ENCODE measurements at regions not wholly inside any gene's neighbourhood (a gene's known extent, or its start where the extent isn't known, plus 50 kb on each side); places are given as distances from the start of the nearest gene placed in this dataset.

DNA sequence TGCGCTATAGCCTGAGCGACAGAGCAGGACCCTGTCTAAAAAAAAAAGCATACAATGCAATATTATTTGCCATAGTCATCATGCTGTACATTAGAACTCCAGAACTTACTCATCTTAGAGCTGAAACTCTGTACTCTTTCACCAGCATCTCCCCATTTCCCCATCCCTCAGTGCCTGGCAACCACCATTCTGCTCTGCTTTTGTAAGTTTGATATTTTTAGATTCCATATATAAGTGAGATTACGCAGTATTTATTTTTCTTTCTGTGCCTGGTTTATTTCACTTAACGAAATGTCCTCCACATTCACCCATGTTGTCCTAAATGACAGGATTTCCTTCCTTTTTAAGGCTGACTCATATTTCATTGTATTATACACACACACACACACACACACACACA, 121.8 kb downstream of the BBS10 start:
- CTCF ChIA-PET: interaction anchor here (0.7 kb wide), 1 partner anchor 341 kb away, joined by 4 read pairs; no protein-coding TSS in a partner anchor
- POLR2A ChIA-PET: no interaction called here
- TF ChIP-seq ELF4 (IDR thresholded peaks at IDR 0.05) (no peak), PKNOX1 (IDR thresholded peaks at IDR 0.05) (no peak), TARDBP (IDR thresholded peaks at IDR 0.05) (no peak), FOXA1 (IDR thresholded peaks at IDR 0.05) (no peak), CTBP1 (IDR thresholded peaks at IDR 0.05; ENCODE audit: borderline replicate concordance) (no peak), SP1 (IDR thresholded peaks at IDR 0.05) (no peak), LEF1 (IDR thresholded peaks at IDR 0.05; ENCODE audit: borderline replicate concordance) (no peak), ARNT (IDR thresholded peaks at IDR 0.05) (no peak), SUZ12 (IDR thresholded peaks at IDR 0.05) (no peak), BHLHE40 (IDR thresholded peaks at IDR 0.05; ENCODE audit: borderline replicate concordance) (no peak), FOXM1 (IDR thresholded peaks at IDR 0.05; ENCODE audit: borderline replicate concordance) (no peak), ZNF384 (IDR thresholded peaks at IDR 0.05) (no peak), L3MBTL2 (conservative IDR thresholded peaks at IDR 0.05) (no peak), HDGF (IDR thresholded peaks at IDR 0.05; ENCODE audit: borderline replicate concordance) (no peak), FOXK2 (IDR thresholded peaks at IDR 0.05) (no peak)
- no peak for DNase-seq (ENCODE audit: extremely low spot score)

DNA sequence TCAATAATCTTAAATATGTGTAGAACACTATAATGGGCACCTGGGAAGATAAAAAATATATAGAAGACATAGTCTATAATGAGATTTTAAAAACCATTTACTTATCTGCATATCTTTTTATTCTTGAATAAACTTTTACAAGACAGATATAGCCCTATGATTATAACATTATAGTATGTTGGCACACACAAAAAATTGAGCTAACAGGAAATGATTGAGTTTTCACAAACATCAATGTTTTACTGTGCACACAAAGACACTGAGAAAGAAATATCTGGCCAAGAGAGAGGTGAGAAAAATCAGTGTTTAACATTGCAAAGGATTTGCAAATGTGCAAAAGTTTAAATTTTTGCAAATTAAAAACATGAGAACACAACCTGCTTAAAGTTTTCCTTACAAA, 124.3 kb downstream of the BBS10 start:
- TF ChIP-seq ELF4 (IDR thresholded peaks at IDR 0.05) (no peak), FOXM1 (IDR thresholded peaks at IDR 0.05; ENCODE audit: borderline replicate concordance) (no peak), LEF1 (IDR thresholded peaks at IDR 0.05; ENCODE audit: borderline replicate concordance) (no peak), ZNF384 (IDR thresholded peaks at IDR 0.05) (no peak), L3MBTL2 (conservative IDR thresholded peaks at IDR 0.05) (no peak), NFRKB (IDR thresholded peaks at IDR 0.05) (no peak), FOXK2 (IDR thresholded peaks at IDR 0.05) (no peak), BHLHE40 (IDR thresholded peaks at IDR 0.05; ENCODE audit: borderline replicate concordance) (no peak), ARNT (IDR thresholded peaks at IDR 0.05) (no peak), CTBP1 (IDR thresholded peaks at IDR 0.05; ENCODE audit: borderline replicate concordance) (no peak)
- DNase-seq (ENCODE audit: extremely low spot score): no peak
- ChIA-PET CTCF (no interaction called here), POLR2A (no interaction called here)

GRCh38 chr12:76220980-76221379, 127.2 kb downstream of the BBS10 start:
- CTCF ChIA-PET: no interaction called here
- no peak for DNase-seq (ENCODE audit: extremely low spot score)
- POLR2A ChIA-PET: no interaction called here
- TF ChIP-seq BHLHE40 (IDR thresholded peaks at IDR 0.05; ENCODE audit: borderline replicate concordance): no peak
- no peak for TF ChIP-seq L3MBTL2 (conservative IDR thresholded peaks at IDR 0.05)
- no peak for TF ChIP-seq LEF1 (IDR thresholded peaks at IDR 0.05; ENCODE audit: borderline replicate concordance)
- TF ChIP-seq TARDBP (IDR thresholded peaks at IDR 0.05): no peak
- TF ChIP-seq CTBP1 (IDR thresholded peaks at IDR 0.05; ENCODE audit: borderline replicate concordance): no peak
- TF ChIP-seq NFRKB (IDR thresholded peaks at IDR 0.05): no peak
- no peak for TF ChIP-seq FOXM1 (IDR thresholded peaks at IDR 0.05; ENCODE audit: borderline replicate concordance)
- no peak for TF ChIP-seq ARNT (IDR thresholded peaks at IDR 0.05)
- TF ChIP-seq SP1 (IDR thresholded peaks at IDR 0.05): no peak
- no peak for TF ChIP-seq FOXA1 (IDR thresholded peaks at IDR 0.05)
- no peak for TF ChIP-seq ELF4 (IDR thresholded peaks at IDR 0.05)
- TF ChIP-seq FOXK2 (IDR thresholded peaks at IDR 0.05): no peak
- no peak for TF ChIP-seq SUZ12 (IDR thresholded peaks at IDR 0.05)
- no peak for TF ChIP-seq PKNOX1 (IDR thresholded peaks at IDR 0.05)
- TF ChIP-seq HDGF (IDR thresholded peaks at IDR 0.05; ENCODE audit: borderline replicate concordance): no peak
- TF ChIP-seq ZNF384 (IDR thresholded peaks at IDR 0.05): no peak

GRCh38 chr12:76219806-76220205, 128.4 kb downstream of the BBS10 start:
- TF ChIP-seq HDGF (IDR thresholded peaks at IDR 0.05; ENCODE audit: borderline replicate concordance) (no peak), ELF4 (IDR thresholded peaks at IDR 0.05) (no peak), TARDBP (IDR thresholded peaks at IDR 0.05) (no peak), BHLHE40 (IDR thresholded peaks at IDR 0.05; ENCODE audit: borderline replicate concordance) (no peak), FOXK2 (IDR thresholded peaks at IDR 0.05) (no peak), NFRKB (IDR thresholded peaks at IDR 0.05) (no peak), FOXM1 (IDR thresholded peaks at IDR 0.05; ENCODE audit: borderline replicate concordance) (no peak), CTBP1 (IDR thresholded peaks at IDR 0.05; ENCODE audit: borderline replicate concordance) (no peak), L3MBTL2 (conservative IDR thresholded peaks at IDR 0.05) (no peak), SP1 (IDR thresholded peaks at IDR 0.05) (no peak)
- ChIA-PET CTCF (interaction anchor here (0.6 kb wide), 1 partner anchor 831 kb away, joined by 3 read pairs; no protein-coding TSS in a partner anchor), POLR2A (no interaction called here)
- DNase-seq (ENCODE audit: extremely low spot score): no peak

DNA sequence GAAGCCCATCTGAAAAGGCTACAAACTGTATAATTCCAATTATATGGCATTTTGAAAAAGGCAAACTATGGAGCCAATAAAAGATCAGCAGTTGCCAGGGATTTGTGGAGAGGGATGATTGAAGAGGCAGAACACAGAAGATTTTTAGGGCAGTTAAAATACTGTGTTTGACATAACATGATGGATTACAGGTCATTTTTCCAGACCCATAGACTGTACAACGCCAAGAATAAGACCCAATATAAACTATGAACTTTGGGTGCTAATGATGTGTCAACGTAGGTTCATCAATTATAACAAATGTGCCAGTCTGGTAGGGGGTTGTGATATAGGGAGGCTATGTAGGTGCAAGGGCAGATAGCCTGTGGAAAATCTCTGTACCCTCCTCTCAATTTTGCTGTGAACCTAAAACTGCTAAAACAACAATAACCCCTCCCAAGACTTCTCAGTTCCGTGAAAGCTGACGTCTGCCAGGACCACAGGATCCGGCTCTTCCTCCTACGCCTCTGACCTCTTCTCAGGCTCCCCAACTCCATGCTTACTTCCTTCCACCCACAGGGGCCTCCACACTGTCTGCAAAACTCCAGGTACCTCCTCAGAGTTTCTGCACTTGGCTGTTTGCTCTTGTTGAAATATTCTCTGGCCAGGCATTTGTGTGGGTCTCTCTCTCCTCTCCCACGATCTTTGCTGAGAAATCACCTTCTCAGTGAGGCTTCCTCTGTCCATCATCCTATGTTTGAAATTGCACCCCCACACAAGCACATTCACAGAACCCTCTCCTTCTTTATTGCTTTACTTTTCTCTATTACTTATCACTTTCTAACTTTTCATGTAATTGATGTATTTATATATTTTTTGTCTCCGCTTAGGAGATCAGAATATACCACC, 131.4 kb downstream of the BBS10 start:
- DNase-seq (ENCODE audit: extremely low spot score): no peak
- ChIA-PET CTCF (no interaction called here), POLR2A (no interaction called here)
- no peak for TF ChIP-seq NFRKB (IDR thresholded peaks at IDR 0.05)
- TF ChIP-seq PKNOX1 (IDR thresholded peaks at IDR 0.05): 0 out of 2 replicates have a peak, but pooled peaks have one; percentile 11

DNA sequence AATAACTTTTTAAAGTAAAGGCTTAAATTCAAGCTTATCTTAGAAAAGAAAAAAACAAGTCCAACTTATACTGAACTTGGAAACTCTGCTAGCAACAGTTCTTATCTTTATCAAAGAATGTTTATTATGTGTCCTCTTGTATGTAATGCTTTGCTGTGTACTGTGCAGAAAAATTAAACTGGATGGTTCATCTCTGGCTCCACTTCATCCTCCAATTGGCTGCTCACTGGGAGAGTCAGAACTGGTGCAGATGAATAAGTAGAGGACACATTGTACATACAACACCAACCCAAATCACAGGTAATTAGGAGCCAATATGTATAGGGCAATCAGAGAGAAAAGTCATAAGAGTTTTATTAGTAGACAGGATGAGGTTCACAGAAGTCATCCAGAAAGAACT, 123.6 kb upstream of the NAP1L1 start:
- TF ChIP-seq LEF1 (IDR thresholded peaks at IDR 0.05; ENCODE audit: borderline replicate concordance) (no peak), NFRKB (IDR thresholded peaks at IDR 0.05) (no peak), FOXA1 (IDR thresholded peaks at IDR 0.05) (no peak), ARNT (IDR thresholded peaks at IDR 0.05) (no peak), ZNF384 (IDR thresholded peaks at IDR 0.05) (no peak), FOXK2 (IDR thresholded peaks at IDR 0.05) (no peak), CTBP1 (IDR thresholded peaks at IDR 0.05; ENCODE audit: borderline replicate concordance) (no peak), HDGF (IDR thresholded peaks at IDR 0.05; ENCODE audit: borderline replicate concordance) (no peak), FOXM1 (IDR thresholded peaks at IDR 0.05; ENCODE audit: borderline replicate concordance) (no peak), SP1 (IDR thresholded peaks at IDR 0.05) (no peak), TARDBP (IDR thresholded peaks at IDR 0.05) (no peak), SUZ12 (IDR thresholded peaks at IDR 0.05) (no peak), L3MBTL2 (conservative IDR thresholded peaks at IDR 0.05) (no peak), BHLHE40 (IDR thresholded peaks at IDR 0.05; ENCODE audit: borderline replicate concordance) (no peak), ELF4 (IDR thresholded peaks at IDR 0.05) (no peak), PKNOX1 (IDR thresholded peaks at IDR 0.05) (no peak)
- CTCF ChIA-PET: no interaction called here
- POLR2A ChIA-PET: no interaction called here
- DNase-seq (ENCODE audit: extremely low spot score): no peak
